HG02840 (cell line): ENCODE measurements at regions not wholly inside any gene's neighbourhood (a gene's known extent, or its start where the extent isn't known, plus 50 kb on each side); places are given as distances from the start of the nearest gene placed in this dataset.

Source experiments
- ATAC-seq: cut with Tn5 transposase; IDR thresholded peaks from one replicate; pipeline ENCODE4 v1.9.1; 2021; ENCODE audit warnings: mild to moderate bottlenecking, moderate library complexity, moderate number of reproducible peaks; ENCODE audit not compliant: unreplicated experiment, low FRiP score

DNA sequence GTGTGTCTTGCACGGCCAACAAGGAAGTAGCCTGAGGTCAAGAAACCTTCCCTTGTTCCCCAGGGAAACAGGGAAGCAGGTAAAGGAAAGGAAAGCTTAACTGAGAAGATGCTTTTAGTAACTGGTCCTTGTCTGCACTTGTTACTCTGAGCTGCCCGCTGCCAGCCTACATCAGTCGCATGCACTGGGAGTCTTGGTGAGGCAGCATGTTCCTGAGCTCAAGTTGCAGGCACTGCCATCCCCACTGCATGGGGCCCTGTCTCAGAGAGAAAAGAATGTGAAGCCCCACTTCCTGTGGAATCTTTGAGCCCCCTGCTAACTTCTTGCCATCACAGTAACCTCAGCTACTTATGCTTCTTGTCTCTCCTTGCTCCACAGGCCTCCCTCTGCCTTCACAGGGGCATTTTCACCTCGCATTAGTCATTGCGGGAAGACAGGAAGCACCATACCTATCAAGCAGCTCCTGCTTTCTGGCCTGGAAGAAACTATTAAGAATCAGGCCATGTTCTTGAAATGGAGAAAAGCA is 344.1 kb upstream of the ADAMTSL1 start:
- no peak for ATAC-seq

DNA sequence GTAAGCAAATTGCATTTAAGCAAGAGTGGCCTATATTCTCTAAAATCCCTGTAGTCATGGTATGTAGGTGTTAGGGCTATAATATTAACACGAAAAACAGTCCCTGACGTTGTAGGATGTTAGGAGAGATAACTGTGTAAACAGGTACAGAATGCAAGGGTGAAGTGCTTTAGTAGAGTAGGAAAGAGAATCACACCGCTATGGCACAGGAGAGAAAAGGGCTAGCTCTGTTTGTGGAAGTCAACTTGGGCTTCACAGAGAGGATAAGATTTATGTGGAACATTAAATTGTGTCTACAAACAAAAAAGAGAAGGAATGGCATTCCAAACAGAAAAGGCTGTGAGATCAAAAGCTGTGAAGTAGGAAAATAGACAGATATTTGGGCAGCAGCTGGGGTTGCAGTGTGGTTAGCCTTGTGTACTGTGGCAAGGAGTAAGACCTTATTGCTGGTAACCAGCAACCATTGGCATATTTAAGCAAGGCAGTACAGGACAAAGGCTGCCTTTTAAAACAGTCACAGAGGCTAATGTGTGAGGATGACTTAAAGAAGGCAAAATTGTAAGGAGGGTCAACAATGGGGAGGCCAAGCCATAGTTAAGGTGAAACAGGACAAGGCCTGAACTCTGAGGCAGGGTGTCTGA is 337.5 kb upstream of the ADAMTSL1 start:
- no peak for ATAC-seq

GRCh38 chr9:18137815-18138214 is 336.1 kb upstream of the ADAMTSL1 start:
- ATAC-seq, result no peak

GRCh38 chr9:18138656-18139055 is 335.3 kb upstream of the ADAMTSL1 start:
- ATAC-seq, result no peak

- ATAC-seq, result no peak
These were observed 332.3 kb upstream of the ADAMTSL1 start for GRCh38 chr9:18141681-18142080.

DNA sequence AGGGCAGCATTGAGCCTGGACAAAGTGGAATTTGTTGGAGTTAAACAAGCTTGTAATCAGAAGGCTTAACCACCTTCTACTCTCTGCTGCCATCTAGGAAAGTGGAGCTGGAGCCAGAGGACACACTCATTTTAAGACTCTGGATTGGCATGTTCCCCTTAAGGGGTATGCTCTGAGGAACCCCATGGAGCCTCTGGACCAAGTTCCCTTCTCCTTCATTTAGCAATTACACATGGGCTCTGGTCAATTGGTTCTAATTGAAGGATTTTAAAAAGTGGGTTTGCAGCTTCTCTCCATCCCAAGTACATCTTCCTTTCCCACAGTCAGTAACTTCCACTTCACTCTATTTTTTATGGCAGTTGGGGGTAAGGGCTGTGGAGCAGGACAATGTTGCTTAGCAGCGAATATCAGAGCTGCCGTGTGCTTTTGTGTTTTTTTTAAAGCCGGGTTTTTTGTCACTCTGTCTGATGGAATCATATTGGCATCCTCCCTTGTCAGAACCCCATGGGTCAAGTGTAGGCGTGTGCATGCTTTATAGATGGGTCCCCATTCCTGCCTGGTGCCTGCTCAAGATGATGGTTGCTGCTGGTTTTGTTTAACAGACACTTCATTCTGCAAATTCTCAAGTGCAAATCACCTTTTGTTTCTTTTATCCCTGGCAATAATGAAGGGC is 330.7 kb upstream of the ADAMTSL1 start:
- ATAC-seq, result no peak

DNA sequence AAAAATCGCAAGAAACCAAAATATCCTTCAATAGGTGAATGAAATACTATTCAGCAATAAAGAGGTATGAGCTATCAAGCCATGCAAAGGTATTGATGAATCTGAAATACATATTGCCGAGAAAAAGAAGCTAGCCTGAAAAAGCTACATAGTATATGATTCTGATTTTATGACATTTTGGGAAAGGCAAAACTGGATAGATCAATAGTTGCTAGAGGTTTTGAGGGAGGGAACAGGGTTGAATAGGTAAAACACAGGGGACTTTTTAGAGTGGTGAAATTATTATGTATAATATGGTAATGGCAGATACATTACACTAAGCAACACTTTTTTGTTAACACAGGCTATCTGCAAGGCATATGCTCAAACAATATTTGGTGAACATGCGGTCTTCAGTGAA is 327.6 kb upstream of the ADAMTSL1 start:
- ATAC-seq, result no peak

GRCh38 chr9:18149471-18150011 is 324.4 kb upstream of the ADAMTSL1 start:
- no peak for ATAC-seq

GRCh38 chr9:18154661-18155060 is 319.3 kb upstream of the ADAMTSL1 start:
- ATAC-seq, result no peak

- no peak for ATAC-seq
These were observed 314.7 kb upstream of the ADAMTSL1 start for GRCh38 chr9:18159254-18159653.

DNA sequence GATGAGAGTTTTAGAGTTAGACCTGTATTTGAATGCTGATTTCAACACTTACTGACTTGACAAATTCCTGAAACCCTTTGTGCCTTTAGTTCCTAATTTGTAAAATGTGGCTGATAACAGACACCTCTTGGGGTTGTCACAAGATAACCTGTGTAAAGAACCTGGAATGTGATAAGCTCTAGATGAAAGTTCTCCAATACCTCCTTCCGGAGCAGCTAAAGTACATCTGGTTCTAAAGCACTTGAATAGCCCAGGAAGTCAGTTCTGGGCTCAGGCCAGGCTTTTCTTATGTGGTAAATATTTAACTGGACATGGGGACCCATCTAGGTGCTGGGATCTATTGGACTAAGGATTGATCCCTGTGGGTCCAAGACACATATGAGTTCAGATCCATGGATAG is 310.8 kb upstream of the ADAMTSL1 start:
- ATAC-seq, result no peak

GRCh38 chr9:18167733-18168132 is 306.2 kb upstream of the ADAMTSL1 start:
- no peak for ATAC-seq

DNA sequence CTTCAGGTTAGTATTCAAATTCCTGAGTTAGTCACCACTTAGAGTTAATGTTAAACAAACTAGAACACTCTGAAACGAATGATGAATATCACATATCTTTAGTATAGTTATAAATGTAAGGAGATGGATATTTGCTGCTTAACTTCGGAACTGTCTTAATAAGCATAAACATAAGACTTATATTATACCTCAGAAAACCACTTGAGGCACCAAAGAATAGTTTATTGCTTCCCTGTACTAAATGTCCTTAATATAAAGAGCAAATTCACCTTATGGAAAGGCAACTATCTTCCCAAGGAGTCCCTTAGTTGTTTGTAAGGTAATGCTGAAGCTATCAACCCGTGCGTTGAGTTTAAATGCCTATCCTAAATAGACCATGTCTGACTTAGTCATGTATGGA is 300.0 kb upstream of the ADAMTSL1 start:
- ATAC-seq, result no peak

GRCh38 chr9:18182636-18183035 is 291.3 kb upstream of the ADAMTSL1 start:
- ATAC-seq, result no peak

GRCh38 chr9:18183974-18184373 is 290.0 kb upstream of the ADAMTSL1 start:
- no peak for ATAC-seq

DNA sequence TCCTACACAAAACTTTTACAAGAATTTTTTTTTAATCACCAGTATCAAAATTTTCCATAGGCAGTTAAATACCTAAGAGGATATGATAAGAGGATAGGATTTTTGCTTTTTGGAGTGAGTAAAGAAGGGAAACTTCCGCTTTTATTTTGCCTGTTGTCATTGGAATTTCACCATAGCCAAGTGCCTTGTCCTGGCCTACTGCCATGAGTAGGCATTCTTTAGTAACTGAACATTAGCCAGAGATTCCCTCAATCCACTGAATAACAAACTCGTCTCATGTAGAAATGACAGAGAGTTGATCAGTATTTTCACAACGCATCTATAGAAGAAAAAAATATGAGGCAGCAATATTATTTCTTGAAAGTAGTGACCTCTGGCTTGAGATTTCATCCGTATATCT is 289.6 kb upstream of the ADAMTSL1 start:
- no peak for ATAC-seq

- no peak for ATAC-seq
These were observed 288.8 kb upstream of the ADAMTSL1 start for GRCh38 chr9:18185196-18185595.

GRCh38 chr9:18188971-18189370 is 285.0 kb upstream of the ADAMTSL1 start:
- no peak for ATAC-seq

- no peak for ATAC-seq
These were observed 283.9 kb upstream of the ADAMTSL1 start for GRCh38 chr9:18189871-18190670.

DNA sequence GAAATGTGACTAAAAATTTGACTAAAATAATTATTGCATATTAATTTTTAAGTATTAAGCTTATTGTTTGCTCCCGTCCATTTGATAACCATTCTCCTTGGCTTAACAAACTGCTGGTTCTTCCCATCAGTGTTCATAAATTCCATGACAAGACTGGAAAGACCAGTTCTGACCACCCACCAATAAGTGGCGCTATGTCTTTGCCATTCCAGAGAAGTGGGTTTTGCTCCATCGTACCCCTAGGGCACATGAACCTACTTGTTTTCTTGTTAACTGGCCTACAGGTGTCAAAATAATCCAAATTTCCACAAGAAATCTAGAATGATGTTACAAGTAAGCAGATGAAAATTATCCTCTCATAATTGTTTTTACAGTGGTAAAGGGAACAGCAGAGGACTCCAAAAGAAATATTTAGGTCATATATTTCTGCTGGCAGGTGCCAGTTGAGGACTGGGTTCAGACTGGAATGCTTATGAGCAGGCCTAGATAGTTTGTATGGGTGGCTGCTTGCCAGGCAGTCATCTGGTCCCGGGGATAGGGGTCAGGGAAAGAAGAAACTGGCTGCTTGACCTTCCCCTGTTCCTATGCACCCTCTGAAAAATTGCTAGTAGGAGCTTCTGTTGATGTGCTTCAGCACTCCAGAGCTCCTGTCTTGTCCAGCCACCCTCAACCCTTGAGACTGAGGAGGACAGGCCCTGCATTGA is 283.1 kb upstream of the ADAMTSL1 start:
- ATAC-seq, result no peak
